GM13976 (cell line): ENCODE measurements at regions not wholly inside any gene's neighbourhood (a gene's known extent, or its start where the extent isn't known, plus 50 kb on each side); places are given as distances from the start of the nearest gene placed in this dataset.

Source experiments
- DNase-seq: peaks from one replicate; pipeline ENCODE4 v3.0.0; 2012; ENCODE audit warnings: low spot score
- CTCF ChIP-seq: IDR thresholded peaks from 2 replicates; pipeline ENCODE4 v1.5.1; 2012; ENCODE audit warnings: borderline replicate concordance, mild to moderate bottlenecking; ENCODE audit not compliant: insufficient read depth; ENCODE audit errors: extremely low read depth, missing control alignments, control extremely low read depth
- in situ Hi-C: fragments of 300-500 bp; cut with MboI; formaldehyde crosslinking; loops from one replicate; pipeline ENCODE4 v1.12.0; 2022; ENCODE audit warnings: low sequenced_read_pairs, mixed read lengths, inconsistent platforms; ENCODE audit not compliant: unreplicated experiment

DNA sequence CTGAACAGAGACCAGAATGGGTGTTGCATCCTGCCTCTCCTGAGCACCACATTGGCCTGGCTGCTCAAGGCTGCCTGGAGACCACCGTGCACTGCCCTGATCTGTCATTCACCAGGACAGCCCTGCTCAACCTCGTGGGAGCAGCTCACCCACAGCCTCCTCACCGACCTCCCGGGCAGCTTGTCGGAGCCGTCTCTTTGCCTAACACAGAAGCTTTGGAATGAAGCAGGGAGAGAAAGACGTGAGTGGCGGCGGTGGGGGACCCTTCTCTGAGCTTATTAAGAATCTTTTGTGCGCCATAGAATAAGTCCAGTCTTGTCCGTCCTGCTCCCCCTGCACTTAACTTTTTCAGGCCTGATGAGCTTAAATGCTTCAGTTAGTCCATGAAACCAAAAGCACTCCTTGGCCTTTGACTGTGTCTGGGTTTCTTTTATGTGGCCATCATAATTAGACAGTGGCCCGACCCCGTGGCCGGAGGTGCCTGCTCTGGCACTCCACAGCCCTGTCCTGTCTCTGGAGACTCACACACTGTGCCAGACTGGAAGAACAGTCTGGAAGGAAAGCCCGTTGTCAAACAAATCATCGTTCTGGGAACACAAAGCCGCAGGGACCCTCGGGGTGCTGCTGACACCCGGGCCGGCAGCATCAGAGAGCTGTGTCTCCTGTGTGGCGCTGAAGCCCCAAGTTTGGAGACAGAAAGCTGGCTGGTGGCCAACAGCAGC is 192.8 kb downstream of the BCOR start:
- in situ Hi-C loops, result no loop called here
- DNase-seq, result no peak
- no peak for TF ChIP-seq CTCF

GRCh38 chrX:39905538-39905891 is 192.2 kb downstream of the BCOR start:
- DNase-seq, result no peak
- TF ChIP-seq CTCF, result no peak

GRCh38 chrX:39905946-39906345 is 191.8 kb downstream of the BCOR start:
- DNase-seq, result no peak
- in situ Hi-C loops, result no loop called here
- TF ChIP-seq CTCF, result no peak

More at GRCh38 chrX:39905538-39905891, 192.2 kb downstream of the BCOR start:
- in situ Hi-C loops, result no loop called here

DNA sequence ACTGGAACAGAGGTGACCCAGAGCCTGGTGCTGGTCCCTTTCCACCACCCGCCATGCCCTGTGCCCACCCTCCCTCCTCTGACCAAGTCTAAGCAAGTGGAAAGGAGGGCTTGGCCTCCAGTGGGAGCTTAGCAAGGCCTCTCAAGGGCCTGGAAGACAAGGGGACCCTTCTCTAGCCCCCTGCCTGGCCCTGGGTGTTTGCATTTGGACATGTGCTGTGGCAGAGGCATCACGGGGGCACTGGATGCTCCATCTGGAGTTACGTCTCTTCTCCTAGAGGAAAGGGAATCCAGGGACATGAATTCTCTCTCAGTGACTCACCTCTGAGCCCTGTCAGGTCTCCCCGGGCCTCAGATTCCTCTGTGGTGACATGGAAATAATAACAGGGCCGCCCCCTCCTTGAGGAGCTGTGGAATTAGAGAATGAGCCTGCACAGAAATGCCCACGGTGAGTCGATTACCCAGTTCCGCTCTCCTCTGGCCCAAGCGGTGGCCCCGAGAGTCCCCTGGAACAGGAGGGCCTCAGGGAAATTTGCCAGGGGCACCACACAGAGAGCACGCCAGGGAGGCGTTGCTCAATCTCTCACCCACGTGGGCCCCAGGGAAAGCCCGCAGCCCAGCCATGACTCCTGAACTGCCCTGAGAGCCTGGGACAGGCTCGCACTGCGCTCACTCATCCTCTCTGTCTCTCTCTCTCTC is 189.6 kb downstream of the BCOR start:
- in situ Hi-C loops, result no loop called here
- no peak for DNase-seq
- TF ChIP-seq CTCF, result no peak

- no peak for DNase-seq
- no peak for TF ChIP-seq CTCF
- in situ Hi-C loops, result no loop called here
Observed at GRCh38 chrX:39909996-39910395, 187.8 kb downstream of the BCOR start.

DNA sequence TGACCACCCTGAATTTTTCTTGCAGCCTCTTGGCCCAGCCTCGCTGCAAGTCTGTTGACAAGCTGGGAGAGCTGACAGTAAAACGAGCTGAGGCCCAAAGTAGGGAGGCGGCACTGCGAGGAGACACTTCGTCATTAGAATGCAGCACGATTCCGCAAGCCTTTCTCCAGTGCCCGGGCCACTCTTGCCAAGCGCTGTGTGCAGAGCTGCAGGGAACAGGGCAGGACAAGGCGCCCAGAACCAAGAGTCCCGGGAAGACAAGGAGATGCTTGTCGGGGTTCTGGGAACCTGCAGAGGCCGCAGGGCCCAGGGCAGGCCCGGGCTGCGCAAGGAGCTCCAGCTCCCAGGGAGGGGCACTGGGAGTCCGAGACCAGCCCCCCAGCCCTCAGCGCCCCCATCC is 187.1 kb downstream of the BCOR start:
- in situ Hi-C loops, result no loop called here
- DNase-seq, result no peak
- TF ChIP-seq CTCF, result no peak
